ENCODE measurements at regions not wholly inside any gene's neighbourhood (a gene's known extent, or its start where the extent isn't known, plus 50 kb on each side); places are given as distances from the start of the nearest gene placed in this dataset.

DNA sequence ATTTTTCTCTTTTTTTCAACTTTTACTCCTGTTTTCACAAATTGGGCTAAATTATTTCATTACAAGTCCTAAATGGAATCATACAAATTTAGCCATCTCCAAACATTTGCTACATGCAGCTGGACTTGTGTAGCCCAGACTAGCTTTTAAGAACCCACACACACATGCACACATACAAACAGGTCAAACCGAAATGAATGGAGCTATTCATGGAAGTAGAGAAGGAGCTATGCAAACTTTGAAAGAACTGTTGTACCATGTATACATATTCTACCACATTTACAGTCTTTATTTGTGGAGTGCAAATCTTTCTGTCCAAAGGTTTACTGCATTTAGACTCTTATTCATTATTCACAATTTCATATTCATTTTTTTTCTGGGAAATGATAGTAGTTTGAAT, 189.1 kb upstream of the RNPC3 start:
- H3K4me3 ChIP-seq, result no peak overlapping the region
- no peak overlapping the region for H3K27ac ChIP-seq (ENCODE audit: low read depth in 1 of 2, low read length in 1 of 2)
- no peaks in the 10 kb centered on the region for H3K9me3 ChIP-seq (ENCODE audit: control insufficient read depth in 4 of 4, insufficient read depth in 3 of 4, low read length in 3 of 4)

DNA sequence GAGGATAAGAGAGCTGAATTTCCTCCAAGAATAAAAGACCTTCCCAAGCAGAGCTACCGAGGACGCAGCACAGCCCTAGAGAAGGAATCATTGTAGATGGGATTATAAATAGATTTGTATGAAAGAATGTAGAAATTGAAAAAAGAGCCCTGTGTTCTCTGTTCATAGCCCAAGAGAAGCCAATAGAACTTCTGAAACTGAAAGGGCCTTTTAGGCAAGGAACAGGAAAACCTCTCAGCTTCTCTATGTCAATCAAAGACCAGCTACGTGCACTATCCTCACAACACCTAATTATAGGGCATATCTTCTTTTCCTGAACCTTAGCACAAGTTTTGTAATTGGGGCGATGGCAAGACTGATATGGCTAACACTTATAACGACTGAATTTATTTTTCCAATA, 192.4 kb upstream of the RNPC3 start:
- Histone ChIP-seq H3K36me3 (ENCODE audit: control insufficient read depth in 4 of 4, insufficient read depth in 4 of 4, low read length in 4 of 4) (no peaks in the 10 kb centered on the region), H3K27ac (ENCODE audit: low read depth in 1 of 2, low read length in 1 of 2) (no peak overlapping the region), H3K4me1 (ENCODE audit: control insufficient read depth in 5 of 5, insufficient read depth in 5 of 5, low read length in 5 of 5) (no peaks in the 10 kb centered on the region), H3K4me3 (no peak overlapping the region), H3K9ac (ENCODE audit: insufficient read depth in 1 of 2, low read length in 2 of 2) (no peak overlapping the region), H3K27me3 (ENCODE audit: control insufficient read depth in 3 of 3, insufficient read depth in 3 of 3, low read length in 2 of 3) (no peaks in the 10 kb centered on the region), H3K9me3 (ENCODE audit: control insufficient read depth in 4 of 4, insufficient read depth in 3 of 4, low read length in 3 of 4) (no peaks in the 10 kb centered on the region)
- WGBS, 2 donors, result 70 to 77% methylated on average over 5 of the region's 5 CpGs
- no peak for ATAC-seq (ENCODE audit: insufficient read depth, low FRiP score)
- TF ChIP-seq, protein P1, sequence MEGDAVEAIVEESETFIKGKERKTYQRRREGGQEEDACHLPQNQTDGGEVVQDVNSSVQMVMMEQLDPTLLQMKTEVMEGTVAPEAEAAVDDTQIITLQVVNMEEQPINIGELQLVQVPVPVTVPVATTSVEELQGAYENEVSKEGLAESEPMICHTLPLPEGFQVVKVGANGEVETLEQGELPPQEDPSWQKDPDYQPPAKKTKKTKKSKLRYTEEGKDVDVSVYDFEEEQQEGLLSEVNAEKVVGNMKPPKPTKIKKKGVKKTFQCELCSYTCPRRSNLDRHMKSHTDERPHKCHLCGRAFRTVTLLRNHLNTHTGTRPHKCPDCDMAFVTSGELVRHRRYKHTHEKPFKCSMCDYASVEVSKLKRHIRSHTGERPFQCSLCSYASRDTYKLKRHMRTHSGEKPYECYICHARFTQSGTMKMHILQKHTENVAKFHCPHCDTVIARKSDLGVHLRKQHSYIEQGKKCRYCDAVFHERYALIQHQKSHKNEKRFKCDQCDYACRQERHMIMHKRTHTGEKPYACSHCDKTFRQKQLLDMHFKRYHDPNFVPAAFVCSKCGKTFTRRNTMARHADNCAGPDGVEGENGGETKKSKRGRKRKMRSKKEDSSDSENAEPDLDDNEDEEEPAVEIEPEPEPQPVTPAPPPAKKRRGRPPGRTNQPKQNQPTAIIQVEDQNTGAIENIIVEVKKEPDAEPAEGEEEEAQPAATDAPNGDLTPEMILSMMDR (IDR thresholded peaks at IDR 0.05; ENCODE audit: control extremely low read depth, extremely low read depth), result no peak
- no peak for DNase-seq

More for the DNA sequence above, 189.1 kb upstream of the RNPC3 start:
- Histone ChIP-seq H3K36me3 (ENCODE audit: control insufficient read depth in 4 of 4, insufficient read depth in 4 of 4, low read length in 4 of 4) (no peaks in the 10 kb centered on the region), H3K4me1 (ENCODE audit: control insufficient read depth in 5 of 5, insufficient read depth in 5 of 5, low read length in 5 of 5) (no peaks in the 10 kb centered on the region), H3K9ac (ENCODE audit: insufficient read depth in 1 of 2, low read length in 2 of 2) (no peak overlapping the region), H3K27me3 (ENCODE audit: control insufficient read depth in 3 of 3, insufficient read depth in 3 of 3, low read length in 2 of 3) (no peaks in the 10 kb centered on the region)
- WGBS, 2 donors, result 62 to 70% methylated on average over 1 of the region's 1 CpG
- ATAC-seq (ENCODE audit: insufficient read depth, low FRiP score) (no peak), DNase-seq (peak; percentile 20 to 74 (median 21))
- TF ChIP-seq, protein P1 (IDR thresholded peaks at IDR 0.05; ENCODE audit: control extremely low read depth, extremely low read depth), result no peak

DNA sequence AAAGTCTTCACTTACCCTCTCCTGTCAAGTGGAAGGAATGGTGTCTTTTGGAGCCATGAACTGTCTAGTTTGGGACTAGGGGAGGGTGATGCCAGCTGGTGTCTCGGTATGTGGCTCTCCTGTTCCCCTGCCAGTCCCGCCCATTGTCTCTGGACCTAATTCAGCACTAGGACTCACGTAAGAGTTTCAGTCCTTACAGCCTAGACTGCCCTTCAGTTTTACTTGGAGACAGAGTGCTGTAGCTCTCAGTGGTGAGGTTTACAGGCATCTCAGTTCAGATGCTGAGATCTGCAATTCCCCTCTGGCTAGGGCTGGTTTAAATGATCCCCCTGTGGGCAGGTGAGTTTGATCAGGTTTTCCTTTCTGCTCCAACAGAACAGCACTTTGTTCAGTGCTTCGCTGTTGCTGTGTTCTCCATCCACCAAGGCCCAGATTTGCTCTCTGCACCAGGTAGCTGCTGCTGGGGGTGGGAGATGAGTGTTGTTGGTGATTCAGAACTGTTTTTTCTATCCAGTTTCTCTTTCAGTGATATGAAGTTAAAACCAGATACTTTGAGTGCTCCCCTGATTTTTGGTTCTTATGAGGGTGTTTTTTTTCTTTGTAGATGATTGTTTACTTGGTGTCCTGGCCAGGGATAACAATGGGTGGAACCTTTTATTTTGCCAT, 198.3 kb upstream of the RNPC3 start:
- no peak overlapping the region for H3K4me3 ChIP-seq
- no peaks in the 10 kb centered on the region for H3K4me1 ChIP-seq (ENCODE audit: control insufficient read depth in 5 of 5, insufficient read depth in 5 of 5, low read length in 5 of 5)
- ATAC-seq (ENCODE audit: insufficient read depth, low FRiP score) (no peak), DNase-seq (no peak)
- WGBS, 2 donors, result 83 to 90% methylated on average over 4 of the region's 4 CpGs
- TF ChIP-seq, protein P1 (IDR thresholded peaks at IDR 0.05; ENCODE audit: control extremely low read depth, extremely low read depth), result no peak
- H3K36me3 ChIP-seq (ENCODE audit: control insufficient read depth in 4 of 4, insufficient read depth in 4 of 4, low read length in 4 of 4), result no peaks in the 10 kb centered on the region
- H3K9me3 ChIP-seq (ENCODE audit: control insufficient read depth in 4 of 4, insufficient read depth in 3 of 4, low read length in 3 of 4), result peaks cover 0 to 7% (median 3%) of the 10 kb centered on the region in 4 donors
- H3K27me3 ChIP-seq (ENCODE audit: control insufficient read depth in 3 of 3, insufficient read depth in 3 of 3, low read length in 2 of 3), result no peaks in the 10 kb centered on the region
- H3K27ac ChIP-seq (ENCODE audit: low read depth in 1 of 2, low read length in 1 of 2), result no peak overlapping the region
- no peak overlapping the region for H3K9ac ChIP-seq (ENCODE audit: insufficient read depth in 1 of 2, low read length in 2 of 2)

DNA sequence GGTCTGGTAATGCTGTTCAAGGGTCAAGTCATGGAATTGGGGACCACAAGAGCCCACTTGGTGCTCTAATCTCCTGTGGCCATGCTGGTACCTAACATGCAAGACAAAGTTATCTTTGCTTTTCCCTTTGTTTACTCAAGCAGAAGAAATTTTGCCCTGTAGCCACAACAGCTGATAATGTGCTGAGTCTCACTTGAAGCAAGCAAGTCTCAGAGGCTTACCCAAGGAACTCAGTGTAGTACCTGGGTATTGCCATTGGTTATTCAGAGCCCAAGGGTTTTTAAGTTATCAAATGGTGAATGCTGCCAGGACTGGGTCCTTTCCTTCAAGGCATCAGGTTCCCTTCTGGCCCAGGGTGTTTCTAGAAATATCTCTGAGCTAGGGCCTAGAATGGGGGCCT, 198.9 kb upstream of the RNPC3 start:
- Histone ChIP-seq H3K9me3 (ENCODE audit: control insufficient read depth in 4 of 4, insufficient read depth in 3 of 4, low read length in 3 of 4) (peaks cover 0 to 7% (median 3%) of the 10 kb centered on the region in 4 donors), H3K4me1 (ENCODE audit: control insufficient read depth in 5 of 5, insufficient read depth in 5 of 5, low read length in 5 of 5) (no peaks in the 10 kb centered on the region), H3K4me3 (no peak overlapping the region), H3K27ac (ENCODE audit: low read depth in 1 of 2, low read length in 1 of 2) (no peak overlapping the region), H3K36me3 (ENCODE audit: control insufficient read depth in 4 of 4, insufficient read depth in 4 of 4, low read length in 4 of 4) (no peaks in the 10 kb centered on the region), H3K27me3 (ENCODE audit: control insufficient read depth in 3 of 3, insufficient read depth in 3 of 3, low read length in 2 of 3) (no peaks in the 10 kb centered on the region), H3K9ac (ENCODE audit: insufficient read depth in 1 of 2, low read length in 2 of 2) (no peak overlapping the region)
- TF ChIP-seq, protein P1 (IDR thresholded peaks at IDR 0.05; ENCODE audit: control extremely low read depth, extremely low read depth), result no peak
- no peak for ATAC-seq (ENCODE audit: insufficient read depth, low FRiP score)
- no peak for DNase-seq
